ENCODE measurements at regions not wholly inside any gene's neighbourhood (a gene's known extent, or its start where the extent isn't known, plus 50 kb on each side); places are given as distances from the start of the nearest gene placed in this dataset.
"Not testable (repeated sequence)": the region's sequence is repeated elsewhere in the genome, so short reads cannot be mapped to it uniquely, and the experiment has no call there.

- peak; percentile 82 for DNase-seq
Observed at GRCh38 chr7:6991169-6991611, 165.1 kb upstream of the CCZ1B start.

GRCh38 chr7:6991686-6992085 is 165.6 kb upstream of the CCZ1B start:
- peak; percentile 1 for DNase-seq

GRCh38 chr7:6992133-6992532 is 166.1 kb upstream of the CCZ1B start:
- not testable (repeated sequence) for DNase-seq

- not testable (repeated sequence) for DNase-seq
Observed at GRCh38 chr7:6995026-6995425, 169.0 kb upstream of the CCZ1B start.

GRCh38 chr7:6995493-6996289 is 169.6 kb upstream of the CCZ1B start:
- DNase-seq, result not testable (repeated sequence)

- DNase-seq, result not testable (repeated sequence)
Observed at GRCh38 chr7:6999067-6999666, 173.1 kb upstream of the CCZ1B start.

GRCh38 chr7:7002418-7003062 is 176.5 kb upstream of the CCZ1B start:
- DNase-seq, result no peak

- DNase-seq, result no peak
Observed at GRCh38 chr7:7005303-7005702, 177.0 kb upstream of the C1GALT1 start.

- DNase-seq, result not testable (repeated sequence)
Observed at GRCh38 chr7:7005949-7006348, 176.4 kb upstream of the C1GALT1 start.

- not testable (repeated sequence) for DNase-seq
Observed at GRCh38 chr7:7011241-7011640, 171.1 kb upstream of the C1GALT1 start.

GRCh38 chr7:7011751-7012150 is 170.6 kb upstream of the C1GALT1 start:
- DNase-seq, result not testable (repeated sequence)

GRCh38 chr7:7014827-7015595 is 167.3 kb upstream of the C1GALT1 start:
- no peak for DNase-seq

GRCh38 chr7:7017707-7018280 is 164.6 kb upstream of the C1GALT1 start:
- DNase-seq, result no peak

GRCh38 chr7:7018290-7018689 is 164.1 kb upstream of the C1GALT1 start:
- DNase-seq, result no peak

GRCh38 chr7:7032221-7032620 is 150.1 kb upstream of the C1GALT1 start:
- no peak for DNase-seq

- no peak for DNase-seq
Observed at GRCh38 chr7:7035851-7036250, 146.5 kb upstream of the C1GALT1 start.

- DNase-seq, result peak; percentile 3
Observed at GRCh38 chr7:7042286-7042893, 140.0 kb upstream of the C1GALT1 start.

GRCh38 chr7:7044806-7045205 is 137.5 kb upstream of the C1GALT1 start:
- DNase-seq, result no peak

- DNase-seq, result no peak
Observed at GRCh38 chr7:7048213-7048612, 134.1 kb upstream of the C1GALT1 start.

GRCh38 chr7:7051206-7051877 is 131.0 kb upstream of the C1GALT1 start:
- DNase-seq, result no peak

GRCh38 chr7:7054252-7054830 is 128.0 kb upstream of the C1GALT1 start:
- no peak for DNase-seq

All from CD4-positive, alpha-beta T cell treated with Interleukin-10 for 1 hour (primary cell).